Activated naive CD4-positive, alpha-beta T cell treated with anti-CD3 and anti-CD28 coated beads, Interleukin-2, amount 10 ng/mL, durations not matched to agents 7 days and 5 days (primary cell): ENCODE measurements at regions not wholly inside any gene's neighbourhood (a gene's known extent, or its start where the extent isn't known, plus 50 kb on each side); places are given as distances from the start of the nearest gene placed in this dataset.
A peak's percentile ranks its signal among the peaks of the same experiment; 100 is the strongest.

Experiments
- CTCF ChIA-PET: fragments of 350-600 bp; sonication (Branson Sonifier 250); formaldehyde crosslinking; loops from one replicate; lab custom pipeline; 2021; ENCODE audit warnings: antibody characterized with exemption; lab: Charles Lee
- DNase-seq: peaks from one replicate; pipeline ENCODE4 v3.0.0-alpha.2; 2020
- H3K27ac Mint-ChIP-seq: one replicate; pipeline ENCODE4 v1.8.0; 2021; ENCODE audit warnings: mild to moderate bottlenecking, moderate library complexity, mixed read lengths
- H3K27me3 Mint-ChIP-seq: one replicate; pipeline ENCODE4 v1.8.0; 2021; ENCODE audit warnings: mild to moderate bottlenecking, mixed read lengths
- H3K36me3 Mint-ChIP-seq: one replicate; pipeline ENCODE4 v1.8.0; 2021; ENCODE audit warnings: mixed read lengths
- H3K4me1 Mint-ChIP-seq: one replicate; pipeline ENCODE4 v1.8.0; 2021; ENCODE audit warnings: mixed read lengths
- H3K4me3 Mint-ChIP-seq: one replicate; pipeline ENCODE4 v1.8.0; 2021; ENCODE audit warnings: mild to moderate bottlenecking, moderate library complexity, mixed read lengths
- H3K9me3 Mint-ChIP-seq: one replicate; pipeline ENCODE4 v1.8.0; 2021; ENCODE audit warnings: mixed read lengths

DNA sequence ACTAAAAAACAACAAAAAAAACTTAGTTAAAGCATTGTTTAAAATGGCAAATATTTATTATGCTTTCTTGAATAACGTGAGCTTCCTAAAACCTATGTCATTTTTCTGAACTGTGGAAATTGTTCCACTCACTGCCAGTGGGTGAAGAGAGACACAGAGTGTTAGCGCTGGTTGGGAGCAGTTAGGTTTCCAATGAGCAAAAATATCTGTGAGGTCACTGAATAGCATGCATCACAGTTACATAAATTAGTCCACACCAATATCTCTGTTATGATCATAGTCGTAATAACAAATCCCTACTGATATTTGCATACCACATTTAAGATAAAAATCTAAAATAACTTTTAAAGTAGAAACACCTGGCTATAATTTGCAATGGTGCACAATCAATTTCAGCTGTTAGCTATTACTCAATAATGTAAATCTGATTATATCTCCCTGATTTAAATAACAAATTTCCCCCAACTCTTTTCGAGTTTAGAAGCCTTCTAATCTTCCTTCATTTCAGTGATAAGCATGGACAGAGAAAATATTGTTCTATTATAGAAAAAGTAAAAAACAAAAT, 1094.0 kb upstream of the KLHL29 start:
- peaks cover 12% of the 10 kb centered on the region for H3K9me3 Mint-ChIP-seq
- no peak for DNase-seq
- no peak overlapping the region for H3K4me3 Mint-ChIP-seq
- H3K27me3 Mint-ChIP-seq = no peaks in the 10 kb centered on the region
- no peaks in the 10 kb centered on the region for H3K4me1 Mint-ChIP-seq
- H3K27ac Mint-ChIP-seq = no peak overlapping the region
- CTCF ChIA-PET = interaction anchor here (0.6 kb wide), 1 partner anchor 685 kb away, joined by 3 read pairs; no protein-coding TSS in a partner anchor
- H3K36me3 Mint-ChIP-seq = no peaks in the 10 kb centered on the region

- DNase-seq = no peak
- Mint-ChIP-seq H3K27me3 (no peaks in the 10 kb centered on the region), H3K4me3 (no peak overlapping the region), H3K4me1 (no peaks in the 10 kb centered on the region), H3K36me3 (no peaks in the 10 kb centered on the region), H3K27ac (no peak overlapping the region), H3K9me3 (peaks cover 4% of the 10 kb centered on the region)
- CTCF ChIA-PET = no interaction called here
Measured at GRCh38 chr2:22301228-22301627, 1083.8 kb upstream of the KLHL29 start.

DNA sequence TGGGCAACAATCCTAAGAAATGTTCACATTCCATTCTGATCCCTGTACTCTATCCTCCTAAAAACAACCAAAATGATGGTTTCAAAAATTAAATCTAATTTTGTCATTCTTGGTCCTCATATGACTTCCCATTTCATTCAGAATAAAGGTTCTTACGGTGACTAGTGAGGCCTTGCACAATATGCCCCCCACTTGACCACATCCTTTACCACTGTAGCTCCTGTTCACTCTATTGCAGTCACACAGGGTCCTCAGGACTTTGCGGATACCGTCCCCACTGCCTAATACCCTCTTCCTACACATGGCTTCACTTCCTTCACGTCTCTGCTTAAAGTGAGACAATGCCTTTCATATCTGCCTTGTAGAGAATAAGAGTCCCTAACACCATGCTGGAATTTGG, 1058.7 kb upstream of the KLHL29 start:
- no peaks in the 10 kb centered on the region for H3K36me3 Mint-ChIP-seq
- CTCF ChIA-PET = no interaction called here
- no peaks in the 10 kb centered on the region for H3K27me3 Mint-ChIP-seq
- no peak overlapping the region for H3K27ac Mint-ChIP-seq
- no peaks in the 10 kb centered on the region for H3K4me1 Mint-ChIP-seq
- DNase-seq = no peak
- peaks cover 5% of the 10 kb centered on the region for H3K9me3 Mint-ChIP-seq
- no peak overlapping the region for H3K4me3 Mint-ChIP-seq

- H3K27me3 Mint-ChIP-seq = no peaks in the 10 kb centered on the region
- CTCF ChIA-PET = no interaction called here
- no peak overlapping the region for H3K4me3 Mint-ChIP-seq
Measured at GRCh38 chr2:22329211-22330154, 1055.5 kb upstream of the KLHL29 start.

GRCh38 chr2:22336414-22336813, 1048.6 kb upstream of the KLHL29 start:
- Mint-ChIP-seq H3K36me3 (no peaks in the 10 kb centered on the region), H3K27me3 (no peaks in the 10 kb centered on the region), H3K27ac (no peak overlapping the region), H3K9me3 (peaks cover 8% of the 10 kb centered on the region), H3K4me3 (no peak overlapping the region), H3K4me1 (no peaks in the 10 kb centered on the region)
- no peak for DNase-seq
- CTCF ChIA-PET = interaction anchor here (1.3 kb wide), 1 partner anchor 19 kb away, joined by 3 read pairs; no protein-coding TSS in a partner anchor

More at GRCh38 chr2:22329211-22330154, 1055.5 kb upstream of the KLHL29 start:
- H3K27ac Mint-ChIP-seq = no peak overlapping the region
- no peaks in the 10 kb centered on the region for H3K36me3 Mint-ChIP-seq
- H3K4me1 Mint-ChIP-seq = no peaks in the 10 kb centered on the region
- DNase-seq = no peak
- peaks cover 3% of the 10 kb centered on the region for H3K9me3 Mint-ChIP-seq

DNA sequence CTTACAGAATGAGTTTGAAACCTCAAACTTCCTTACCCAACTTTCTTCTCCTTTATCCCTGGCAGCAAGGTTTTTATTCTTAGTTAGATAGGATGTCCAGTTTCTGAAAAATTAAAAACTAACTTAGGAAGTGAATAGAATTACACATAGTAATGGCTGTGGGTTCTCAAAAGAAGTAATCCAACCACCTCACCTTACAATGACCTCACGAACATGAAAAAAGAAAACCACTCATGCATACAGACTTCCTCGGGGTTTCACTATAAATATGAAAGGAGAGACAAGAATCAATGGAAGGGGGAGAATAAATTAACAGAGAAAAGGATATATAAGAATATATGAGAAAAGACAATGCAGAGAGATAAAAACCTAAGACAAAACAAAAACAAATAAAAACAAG, 1044.3 kb upstream of the KLHL29 start:
- Mint-ChIP-seq H3K36me3 (no peaks in the 10 kb centered on the region), H3K4me1 (no peaks in the 10 kb centered on the region), H3K9me3 (peaks cover 7% of the 10 kb centered on the region), H3K27ac (no peak overlapping the region), H3K4me3 (no peak overlapping the region), H3K27me3 (no peaks in the 10 kb centered on the region)
- CTCF ChIA-PET = no interaction called here
- no peak for DNase-seq

DNA sequence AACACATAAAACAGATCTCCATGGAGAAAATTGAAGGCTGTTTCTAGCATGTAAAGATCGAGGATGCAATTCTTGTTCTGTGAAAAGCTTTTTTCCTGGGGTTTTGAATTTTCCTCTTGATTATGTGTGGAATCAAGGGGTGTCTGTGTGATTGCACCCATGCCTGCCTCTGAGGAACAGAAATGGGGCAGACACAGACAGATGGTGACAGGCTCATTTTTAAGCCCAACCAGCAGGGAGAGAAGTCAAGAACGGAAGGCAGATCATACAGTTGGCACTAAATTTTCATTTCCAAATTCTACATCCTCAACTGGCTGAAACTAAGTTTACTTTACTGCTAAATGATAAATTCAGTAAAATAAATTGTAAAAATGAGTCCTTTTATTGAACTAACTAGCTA, 1037.7 kb upstream of the KLHL29 start:
- CTCF ChIA-PET = no interaction called here
- no peak overlapping the region for H3K4me3 Mint-ChIP-seq
- H3K4me1 Mint-ChIP-seq = no peaks in the 10 kb centered on the region
- no peaks in the 10 kb centered on the region for H3K36me3 Mint-ChIP-seq
- H3K27ac Mint-ChIP-seq = no peak overlapping the region
- no peaks in the 10 kb centered on the region for H3K27me3 Mint-ChIP-seq
- peaks cover 3% of the 10 kb centered on the region for H3K9me3 Mint-ChIP-seq
- no peak for DNase-seq

DNA sequence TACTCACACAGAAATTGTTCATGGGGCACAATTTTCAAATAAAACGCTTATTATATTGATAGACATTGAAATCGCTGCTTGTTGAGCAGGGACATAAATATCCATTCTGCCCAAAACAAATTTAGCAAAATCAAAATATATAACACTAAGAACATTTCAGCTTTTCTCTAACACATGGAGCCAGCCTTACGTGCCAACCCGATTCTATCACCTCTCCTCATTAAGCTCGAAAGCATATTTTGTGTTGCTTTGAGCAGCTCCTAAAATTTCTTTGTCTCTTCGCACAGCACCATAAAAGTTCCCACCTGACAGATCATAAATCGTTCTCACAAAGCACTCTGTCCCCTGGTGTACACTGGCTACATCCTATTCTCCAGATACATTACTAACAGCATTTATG, 1034.4 kb upstream of the KLHL29 start:
- Mint-ChIP-seq H3K27me3 (no peaks in the 10 kb centered on the region), H3K4me3 (no peak overlapping the region), H3K9me3 (no peaks in the 10 kb centered on the region), H3K27ac (no peak overlapping the region), H3K4me1 (no peaks in the 10 kb centered on the region), H3K36me3 (no peaks in the 10 kb centered on the region)
- no peak for DNase-seq
- CTCF ChIA-PET = no interaction called here

DNA sequence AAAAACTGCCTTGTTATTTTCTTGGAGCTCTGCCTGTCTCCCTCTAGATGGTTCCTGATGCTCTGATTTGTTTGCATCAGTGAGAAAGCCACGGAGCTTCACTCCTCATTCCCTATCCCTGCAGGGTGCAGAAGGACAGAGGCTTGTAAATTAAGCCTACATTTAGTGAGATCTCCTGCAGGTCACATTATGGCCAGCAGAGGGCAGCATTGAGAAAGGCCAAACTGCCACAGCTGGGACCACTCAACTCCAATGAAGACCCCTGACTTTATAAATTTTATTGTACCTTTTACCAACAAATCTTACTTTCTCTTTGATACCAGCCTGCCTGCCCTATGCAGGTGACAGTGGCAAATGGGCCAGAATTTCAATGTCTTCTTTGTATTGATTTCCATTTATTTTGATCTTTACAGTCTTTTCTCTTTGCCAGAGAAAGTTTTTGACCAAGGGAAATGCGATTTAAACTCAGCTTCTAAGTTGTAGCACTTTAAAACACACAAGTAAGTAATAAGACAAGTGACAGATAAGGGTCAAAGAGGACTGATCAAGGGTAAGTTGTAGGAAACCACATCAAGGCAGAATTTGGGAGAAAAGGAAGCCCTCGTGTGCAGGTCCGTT, 1029.1 kb upstream of the KLHL29 start:
- Mint-ChIP-seq H3K4me3 (no peak overlapping the region), H3K27me3 (no peaks in the 10 kb centered on the region), H3K27ac (no peak overlapping the region), H3K36me3 (no peaks in the 10 kb centered on the region), H3K9me3 (no peaks in the 10 kb centered on the region), H3K4me1 (no peaks in the 10 kb centered on the region)
- DNase-seq = peak; percentile 59
- CTCF ChIA-PET = interaction anchor here (0.9 to 1.9 kb wide), 5 partner anchors 9 to 25 kb away, joined by 3 to 5 read pairs (median 5); no protein-coding TSS in a partner anchor

GRCh38 chr2:22359071-22359672, 1025.8 kb upstream of the KLHL29 start:
- no peak overlapping the region for H3K27ac Mint-ChIP-seq
- no peaks in the 10 kb centered on the region for H3K36me3 Mint-ChIP-seq
- H3K27me3 Mint-ChIP-seq = no peaks in the 10 kb centered on the region
- CTCF ChIA-PET = no interaction called here
- no peak overlapping the region for H3K4me3 Mint-ChIP-seq
- H3K4me1 Mint-ChIP-seq = no peaks in the 10 kb centered on the region
- DNase-seq = no peak
- H3K9me3 Mint-ChIP-seq = no peaks in the 10 kb centered on the region

- Mint-ChIP-seq H3K4me3 (no peak overlapping the region), H3K27ac (no peak overlapping the region), H3K9me3 (no peaks in the 10 kb centered on the region), H3K27me3 (no peaks in the 10 kb centered on the region), H3K4me1 (no peaks in the 10 kb centered on the region), H3K36me3 (no peaks in the 10 kb centered on the region)
- CTCF ChIA-PET = no interaction called here
- no peak for DNase-seq
Measured at GRCh38 chr2:22360735-22361374, 1024.1 kb upstream of the KLHL29 start.

GRCh38 chr2:22361571-22361970, 1023.4 kb upstream of the KLHL29 start:
- Mint-ChIP-seq H3K4me1 (no peaks in the 10 kb centered on the region), H3K27me3 (no peaks in the 10 kb centered on the region), H3K27ac (no peak overlapping the region), H3K36me3 (no peaks in the 10 kb centered on the region), H3K4me3 (no peak overlapping the region), H3K9me3 (no peaks in the 10 kb centered on the region)
- CTCF ChIA-PET = no interaction called here
- no peak for DNase-seq

GRCh38 chr2:22375096-22375495, 1009.9 kb upstream of the KLHL29 start:
- no peak for DNase-seq
- peaks cover 3% of the 10 kb centered on the region for H3K9me3 Mint-ChIP-seq
- CTCF ChIA-PET = no interaction called here
- no peaks in the 10 kb centered on the region for H3K36me3 Mint-ChIP-seq
- H3K27ac Mint-ChIP-seq = no peak overlapping the region
- H3K4me1 Mint-ChIP-seq = no peaks in the 10 kb centered on the region
- H3K27me3 Mint-ChIP-seq = no peaks in the 10 kb centered on the region
- no peak overlapping the region for H3K4me3 Mint-ChIP-seq

GRCh38 chr2:22377268-22377667, 1007.7 kb upstream of the KLHL29 start:
- Mint-ChIP-seq H3K4me1 (no peaks in the 10 kb centered on the region), H3K36me3 (no peaks in the 10 kb centered on the region), H3K27me3 (no peaks in the 10 kb centered on the region), H3K4me3 (no peak overlapping the region), H3K27ac (no peak overlapping the region), H3K9me3 (peaks cover 3% of the 10 kb centered on the region)
- DNase-seq = no peak
- CTCF ChIA-PET = no interaction called here
